ENCODE measurements at regions not wholly inside any gene's neighbourhood (a gene's known extent, or its start where the extent isn't known, plus 50 kb on each side); places are given as distances from the start of the nearest gene placed in this dataset.

- Histone ChIP-seq H3K9me2 (replicated peaks; ENCODE audit: insufficient read depth, low read length) (no peaks in the 10 kb centered on the region), H3K36me3 (ENCODE audit: insufficient read depth, low read length) (no peaks in the 10 kb centered on the region), H2AFZ (ENCODE audit: low read length) (no peak overlapping the region), H3K4me3 (ENCODE audit: low read length) (no peak overlapping the region), H4K20me1 (ENCODE audit: insufficient read depth, low read depth, low read length) (no peaks in the 10 kb centered on the region), H3K9ac (ENCODE audit: low read length) (no peak overlapping the region), H3K79me2 (ENCODE audit: low read length) (no peaks in the 10 kb centered on the region), H3K27ac (ENCODE audit: low read length) (no peak overlapping the region), H3K4me2 (ENCODE audit: low read depth, low read length, poor library complexity, severe bottlenecking) (no peak overlapping the region), H3K27me3 (ENCODE audit: low read length) (no peaks in the 10 kb centered on the region), H3K4me1 (ENCODE audit: low read length) (no peaks in the 10 kb centered on the region), H3K9me3 (ENCODE audit: low read length) (no peaks in the 10 kb centered on the region)
- no peak for DNase-seq
These were observed 56.2 kb upstream of the TNPO1 start for GRCh38 chr5:72760259-72760658.

GRCh38 chr5:72752909-72753308 lies 63.6 kb upstream of the TNPO1 start:
- no peaks in the 10 kb centered on the region for H4K20me1 ChIP-seq (ENCODE audit: insufficient read depth, low read depth, low read length)
- no peaks in the 10 kb centered on the region for H3K79me2 ChIP-seq (ENCODE audit: low read length)
- no peak overlapping the region for H3K27ac ChIP-seq (ENCODE audit: low read length)
- no peak overlapping the region for H3K9ac ChIP-seq (ENCODE audit: low read length)
- no peak overlapping the region for H3K4me3 ChIP-seq (ENCODE audit: low read length)
- no peaks in the 10 kb centered on the region for H3K9me3 ChIP-seq (ENCODE audit: low read length)
- no peaks in the 10 kb centered on the region for H3K36me3 ChIP-seq (ENCODE audit: insufficient read depth, low read length)
- no peak overlapping the region for H2AFZ ChIP-seq (ENCODE audit: low read length)
- peak; percentile 24 for DNase-seq
- no peaks in the 10 kb centered on the region for H3K27me3 ChIP-seq (ENCODE audit: low read length)
- no peaks in the 10 kb centered on the region for H3K4me1 ChIP-seq (ENCODE audit: low read length)
- no peak overlapping the region for H3K4me2 ChIP-seq (ENCODE audit: low read depth, low read length, poor library complexity, severe bottlenecking)
- H3K9me2 ChIP-seq (replicated peaks; ENCODE audit: insufficient read depth, low read length), result no peaks in the 10 kb centered on the region

GRCh38 chr5:72749362-72749997 lies 67.0 kb upstream of the TNPO1 start:
- no peaks in the 10 kb centered on the region for H4K20me1 ChIP-seq (ENCODE audit: insufficient read depth, low read depth, low read length)
- DNase-seq, result peak; percentile 31
- H3K9me3 ChIP-seq (ENCODE audit: low read length), result no peaks in the 10 kb centered on the region
- no peak overlapping the region for H3K9ac ChIP-seq (ENCODE audit: low read length)
- no peak overlapping the region for H2AFZ ChIP-seq (ENCODE audit: low read length)
- H3K27me3 ChIP-seq (ENCODE audit: low read length), result no peaks in the 10 kb centered on the region
- no peak overlapping the region for H3K27ac ChIP-seq (ENCODE audit: low read length)
- no peak overlapping the region for H3K4me3 ChIP-seq (ENCODE audit: low read length)
- no peaks in the 10 kb centered on the region for H3K4me1 ChIP-seq (ENCODE audit: low read length)
- H3K36me3 ChIP-seq (ENCODE audit: insufficient read depth, low read length), result no peaks in the 10 kb centered on the region
- H3K9me2 ChIP-seq (replicated peaks; ENCODE audit: insufficient read depth, low read length), result no peaks in the 10 kb centered on the region
- H3K79me2 ChIP-seq (ENCODE audit: low read length), result no peaks in the 10 kb centered on the region
- no peak overlapping the region for H3K4me2 ChIP-seq (ENCODE audit: low read depth, low read length, poor library complexity, severe bottlenecking)

- Histone ChIP-seq H3K9me3 (ENCODE audit: low read length) (no peaks in the 10 kb centered on the region), H3K9ac (ENCODE audit: low read length) (no peak overlapping the region), H3K9me2 (replicated peaks; ENCODE audit: insufficient read depth, low read length) (no peaks in the 10 kb centered on the region), H3K4me2 (ENCODE audit: low read depth, low read length, poor library complexity, severe bottlenecking) (no peak overlapping the region), H3K27me3 (ENCODE audit: low read length) (no peaks in the 10 kb centered on the region), H2AFZ (ENCODE audit: low read length) (no peak overlapping the region), H4K20me1 (ENCODE audit: insufficient read depth, low read depth, low read length) (no peaks in the 10 kb centered on the region), H3K79me2 (ENCODE audit: low read length) (no peaks in the 10 kb centered on the region), H3K36me3 (ENCODE audit: insufficient read depth, low read length) (no peaks in the 10 kb centered on the region), H3K4me1 (ENCODE audit: low read length) (no peaks in the 10 kb centered on the region), H3K4me3 (ENCODE audit: low read length) (no peak overlapping the region), H3K27ac (ENCODE audit: low read length) (no peak overlapping the region)
- DNase-seq, result no peak
These were observed 68.6 kb upstream of the TNPO1 start for GRCh38 chr5:72747826-72748225.

- DNase-seq, result peak; percentile 17
- no peaks in the 10 kb centered on the region for H3K9me2 ChIP-seq (replicated peaks; ENCODE audit: insufficient read depth, low read length)
- H4K20me1 ChIP-seq (ENCODE audit: insufficient read depth, low read depth, low read length), result no peaks in the 10 kb centered on the region
- no peaks in the 10 kb centered on the region for H3K79me2 ChIP-seq (ENCODE audit: low read length)
- H2AFZ ChIP-seq (ENCODE audit: low read length), result no peak overlapping the region
- no peaks in the 10 kb centered on the region for H3K9me3 ChIP-seq (ENCODE audit: low read length)
- H3K36me3 ChIP-seq (ENCODE audit: insufficient read depth, low read length), result no peaks in the 10 kb centered on the region
- no peak overlapping the region for H3K27ac ChIP-seq (ENCODE audit: low read length)
- H3K27me3 ChIP-seq (ENCODE audit: low read length), result no peaks in the 10 kb centered on the region
- no peak overlapping the region for H3K9ac ChIP-seq (ENCODE audit: low read length)
- no peak overlapping the region for H3K4me3 ChIP-seq (ENCODE audit: low read length)
- no peak overlapping the region for H3K4me2 ChIP-seq (ENCODE audit: low read depth, low read length, poor library complexity, severe bottlenecking)
- H3K4me1 ChIP-seq (ENCODE audit: low read length), result no peaks in the 10 kb centered on the region
These were observed 69.7 kb upstream of the TNPO1 start for GRCh38 chr5:72746736-72747135.

GRCh38 chr5:72744136-72744535 lies 72.3 kb upstream of the TNPO1 start:
- H3K9ac ChIP-seq (ENCODE audit: low read length), result no peak overlapping the region
- H3K27ac ChIP-seq (ENCODE audit: low read length), result no peak overlapping the region
- H3K27me3 ChIP-seq (ENCODE audit: low read length), result no peaks in the 10 kb centered on the region
- H3K9me2 ChIP-seq (replicated peaks; ENCODE audit: insufficient read depth, low read length), result no peaks in the 10 kb centered on the region
- H3K36me3 ChIP-seq (ENCODE audit: insufficient read depth, low read length), result no peaks in the 10 kb centered on the region
- no peaks in the 10 kb centered on the region for H3K79me2 ChIP-seq (ENCODE audit: low read length)
- H3K4me1 ChIP-seq (ENCODE audit: low read length), result no peaks in the 10 kb centered on the region
- no peak overlapping the region for H2AFZ ChIP-seq (ENCODE audit: low read length)
- no peak overlapping the region for H3K4me3 ChIP-seq (ENCODE audit: low read length)
- H3K4me2 ChIP-seq (ENCODE audit: low read depth, low read length, poor library complexity, severe bottlenecking), result no peak overlapping the region
- H4K20me1 ChIP-seq (ENCODE audit: insufficient read depth, low read depth, low read length), result no peaks in the 10 kb centered on the region
- peak; percentile 9 for DNase-seq
- no peaks in the 10 kb centered on the region for H3K9me3 ChIP-seq (ENCODE audit: low read length)

GRCh38 chr5:72741805-72742204 lies 74.7 kb upstream of the TNPO1 start:
- no peak overlapping the region for H3K9ac ChIP-seq (ENCODE audit: low read length)
- no peak for DNase-seq
- H3K4me1 ChIP-seq (ENCODE audit: low read length), result no peaks in the 10 kb centered on the region
- no peaks in the 10 kb centered on the region for H4K20me1 ChIP-seq (ENCODE audit: insufficient read depth, low read depth, low read length)
- H3K4me2 ChIP-seq (ENCODE audit: low read depth, low read length, poor library complexity, severe bottlenecking), result no peak overlapping the region
- H2AFZ ChIP-seq (ENCODE audit: low read length), result no peak overlapping the region
- no peaks in the 10 kb centered on the region for H3K79me2 ChIP-seq (ENCODE audit: low read length)
- H3K36me3 ChIP-seq (ENCODE audit: insufficient read depth, low read length), result no peaks in the 10 kb centered on the region
- no peak overlapping the region for H3K4me3 ChIP-seq (ENCODE audit: low read length)
- no peaks in the 10 kb centered on the region for H3K9me2 ChIP-seq (replicated peaks; ENCODE audit: insufficient read depth, low read length)
- no peak overlapping the region for H3K27ac ChIP-seq (ENCODE audit: low read length)
- H3K27me3 ChIP-seq (ENCODE audit: low read length), result no peaks in the 10 kb centered on the region
- H3K9me3 ChIP-seq (ENCODE audit: low read length), result no peaks in the 10 kb centered on the region

GRCh38 chr5:72733810-72734209 lies 82.7 kb upstream of the TNPO1 start:
- no peaks in the 10 kb centered on the region for H3K9me3 ChIP-seq (ENCODE audit: low read length)
- DNase-seq, result peak; percentile 4
- no peak overlapping the region for H3K4me3 ChIP-seq (ENCODE audit: low read length)
- H3K4me1 ChIP-seq (ENCODE audit: low read length), result no peaks in the 10 kb centered on the region
- no peak overlapping the region for H3K4me2 ChIP-seq (ENCODE audit: low read depth, low read length, poor library complexity, severe bottlenecking)
- H4K20me1 ChIP-seq (ENCODE audit: insufficient read depth, low read depth, low read length), result no peaks in the 10 kb centered on the region
- no peaks in the 10 kb centered on the region for H3K36me3 ChIP-seq (ENCODE audit: insufficient read depth, low read length)
- no peak overlapping the region for H2AFZ ChIP-seq (ENCODE audit: low read length)
- H3K9ac ChIP-seq (ENCODE audit: low read length), result no peak overlapping the region
- H3K79me2 ChIP-seq (ENCODE audit: low read length), result no peaks in the 10 kb centered on the region
- no peak overlapping the region for H3K27ac ChIP-seq (ENCODE audit: low read length)
- no peaks in the 10 kb centered on the region for H3K9me2 ChIP-seq (replicated peaks; ENCODE audit: insufficient read depth, low read length)
- no peaks in the 10 kb centered on the region for H3K27me3 ChIP-seq (ENCODE audit: low read length)

GRCh38 chr5:72723581-72723980 lies 92.9 kb upstream of the TNPO1 start:
- Histone ChIP-seq H3K79me2 (ENCODE audit: low read length) (no peaks in the 10 kb centered on the region), H3K4me1 (ENCODE audit: low read length) (no peaks in the 10 kb centered on the region), H4K20me1 (ENCODE audit: insufficient read depth, low read depth, low read length) (no peaks in the 10 kb centered on the region), H2AFZ (ENCODE audit: low read length) (no peak overlapping the region), H3K9me2 (replicated peaks; ENCODE audit: insufficient read depth, low read length) (no peaks in the 10 kb centered on the region), H3K27ac (ENCODE audit: low read length) (no peak overlapping the region), H3K4me3 (ENCODE audit: low read length) (no peak overlapping the region), H3K36me3 (ENCODE audit: insufficient read depth, low read length) (no peaks in the 10 kb centered on the region), H3K27me3 (ENCODE audit: low read length) (no peaks in the 10 kb centered on the region), H3K4me2 (ENCODE audit: low read depth, low read length, poor library complexity, severe bottlenecking) (no peak overlapping the region), H3K9ac (ENCODE audit: low read length) (no peak overlapping the region), H3K9me3 (ENCODE audit: low read length) (no peaks in the 10 kb centered on the region)
- DNase-seq, result no peak

All from Karpas-422 (cell line).